OCI-LY1 (cell line): ENCODE measurements at regions not wholly inside any gene's neighbourhood (a gene's known extent, or its start where the extent isn't known, plus 50 kb on each side); places are given as distances from the start of the nearest gene placed in this dataset.

Experiments used
- H2AFZ ChIP-seq: fragments of 200-600 bp; sonication (generic), shearing (Covaris generic); 2 replicates; pipeline ENCODE4 v1.6.0; 2014; ENCODE audit warnings: antibody characterized with exemption, mild to moderate bottlenecking, low read length
- H3F3A ChIP-seq: fragments of 200-600 bp; sonication (generic), shearing (Covaris generic); 2 replicates; pipeline ENCODE4 v1.6.0; 2014; ENCODE audit warnings: mild to moderate bottlenecking, antibody characterized with exemption, low read length, moderate library complexity; ENCODE audit not compliant: insufficient read depth
- H3K27ac ChIP-seq: fragments of 200-600 bp; sonication (generic); 2 replicates; pipeline ENCODE4 v1.5.1; 2014; ENCODE audit warnings: low read length, mixed run types, mild to moderate bottlenecking, low read depth; ENCODE audit not compliant: poor library complexity, severe bottlenecking
- H3K27me3 ChIP-seq: fragments of 200-600 bp; sonication (generic); 2 replicates; pipeline ENCODE4 v1.6.0; 2014; ENCODE audit warnings: antibody characterized with exemption, mild to moderate bottlenecking, low read length, moderate library complexity; ENCODE audit not compliant: insufficient read depth
- H3K36me3 ChIP-seq: fragments of 200-600 bp; sonication (generic); 2 replicates; pipeline ENCODE4 v1.6.1; 2014; ENCODE audit warnings: mild to moderate bottlenecking, antibody characterized with exemption, low read length, moderate library complexity, mixed read lengths; ENCODE audit not compliant: insufficient read depth
- H3K4me1 ChIP-seq: fragments of 200-600 bp; sonication (generic); 2 replicates; pipeline ENCODE4 v1.5.1; 2014; ENCODE audit warnings: mild to moderate bottlenecking, low read length, moderate library complexity; ENCODE audit not compliant: insufficient read depth, severe bottlenecking
- H3K4me2 ChIP-seq: fragments of 200-600 bp; sonication (generic), shearing (Covaris generic); 2 replicates; pipeline ENCODE4 v1.6.1; 2014; ENCODE audit warnings: low read length
- H3K4me3 ChIP-seq: fragments of 200-600 bp; sonication (generic); 2 replicates; pipeline ENCODE4 v1.5.1; 2014; ENCODE audit warnings: low read length, low read depth, mild to moderate bottlenecking, mixed read lengths; ENCODE audit not compliant: poor library complexity, severe bottlenecking
- H3K79me2 ChIP-seq: fragments of 200-600 bp; shearing (Covaris generic); 2 replicates; pipeline ENCODE4 v1.6.1; 2016; ENCODE audit warnings: mixed run types, low read length, mixed read lengths; ENCODE audit not compliant: insufficient read depth
- H3K9ac ChIP-seq: fragments of 200-600 bp; sonication (generic), shearing (Covaris generic); 2 replicates; pipeline ENCODE4 v1.6.1; 2014; ENCODE audit warnings: mild to moderate bottlenecking, low read length, mixed read lengths
- H3K9me2 ChIP-seq: fragments of 200-600 bp; sonication (generic), shearing (Covaris generic); 2 replicates; pipeline ENCODE4 v1.6.1; 2014; ENCODE audit warnings: low read depth, mild to moderate bottlenecking, low read length, mixed read lengths
- H3K9me3 ChIP-seq: fragments of 200-600 bp; shearing (Covaris generic); 2 replicates; pipeline ENCODE4 v1.6.1; 2014; ENCODE audit warnings: low read length, mixed read lengths
- H4K20me1 ChIP-seq: fragments of 200-600 bp; sonication (generic), shearing (Covaris generic); 2 replicates; pipeline ENCODE4 v1.6.0; 2016; ENCODE audit warnings: mild to moderate bottlenecking, low read length; ENCODE audit not compliant: insufficient read depth
- CTCF ChIP-seq: fragments of 200-600 bp; sonication (generic), shearing (Covaris generic); IDR thresholded peaks from 2 replicates; pipeline ENCODE4 v1.5.1; 2017; ENCODE audit warnings: mild to moderate bottlenecking, antibody characterized with exemption, low read length, moderate library complexity, mixed read lengths
- EZH2 ChIP-seq: fragments of 200-600 bp; sonication (generic), shearing (Covaris generic); IDR thresholded peaks from 2 replicates; pipeline ENCODE4 v1.8.0; 2017; ENCODE audit warnings: borderline replicate concordance, mixed run types, mild to moderate bottlenecking, antibody characterized with exemption, low read length, moderate library complexity, mixed read lengths

GRCh38 chr20:24836041-24836533 is 113.0 kb upstream of the CST7 start:
- H3K9ac ChIP-seq: no peak overlapping the region
- TF ChIP-seq CTCF (no peak), EZH2 (no peak)

DNA sequence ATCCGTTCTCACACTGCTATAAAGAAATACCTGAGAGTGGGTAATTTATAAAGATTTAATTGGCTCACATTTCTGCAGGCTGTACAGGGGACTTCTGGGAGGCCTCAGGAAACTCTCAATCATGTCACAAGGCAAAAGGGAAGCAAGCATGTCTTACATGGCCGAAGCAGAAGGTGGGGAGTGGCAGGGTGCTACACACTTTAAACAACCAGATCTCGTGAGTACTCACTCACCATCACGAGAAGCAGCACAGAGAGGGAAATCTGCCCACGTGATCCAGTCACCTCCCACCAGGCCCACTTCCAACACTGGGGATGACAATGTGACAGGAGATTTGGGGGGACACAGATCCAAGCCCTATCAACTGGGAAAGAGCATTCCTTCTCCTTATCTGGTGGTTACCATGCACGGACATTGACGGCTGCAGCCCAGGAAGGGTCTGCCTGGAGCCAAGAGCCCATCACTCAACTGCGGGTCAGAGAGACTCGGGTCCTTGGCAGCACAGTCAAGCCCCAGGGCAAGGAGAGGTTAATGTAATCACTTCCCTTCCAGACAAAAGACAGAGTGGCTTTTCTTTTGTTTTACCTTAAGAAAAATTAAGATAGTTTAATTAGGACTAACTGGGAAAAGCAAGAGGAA is 112.3 kb upstream of the CST7 start:
- H3K9me3 ChIP-seq: no peaks in the 10 kb centered on the region
- no peak overlapping the region for H3K4me3 ChIP-seq
- H3F3A ChIP-seq: no peaks in the 10 kb centered on the region
- no peaks in the 10 kb centered on the region for H4K20me1 ChIP-seq
- no peaks in the 10 kb centered on the region for H3K9me2 ChIP-seq
- no peak overlapping the region for H2AFZ ChIP-seq
- no peaks in the 10 kb centered on the region for H3K4me1 ChIP-seq
- no peaks in the 10 kb centered on the region for H3K79me2 ChIP-seq
- TF ChIP-seq EZH2: no peak
- no peak for TF ChIP-seq CTCF
- H3K36me3 ChIP-seq: no peaks in the 10 kb centered on the region
- H3K27me3 ChIP-seq: peaks cover 10% of the 10 kb centered on the region; the same call in 1 of the 2 replicates
- H3K27ac ChIP-seq: no peak overlapping the region
- no peak overlapping the region for H3K9ac ChIP-seq
- no peak overlapping the region for H3K4me2 ChIP-seq

More at GRCh38 chr20:24836041-24836533, 113.0 kb upstream of the CST7 start:
- Histone ChIP-seq H3K36me3 (no peaks in the 10 kb centered on the region), H3K4me3 (no peak overlapping the region), H3K9me3 (no peaks in the 10 kb centered on the region), H3K27ac (no peak overlapping the region), H3K79me2 (no peaks in the 10 kb centered on the region), H3F3A (no peaks in the 10 kb centered on the region), H3K27me3 (peaks cover 10% of the 10 kb centered on the region; the same call in 1 of the 2 replicates), H3K4me1 (no peaks in the 10 kb centered on the region), H4K20me1 (no peaks in the 10 kb centered on the region), H3K9me2 (no peaks in the 10 kb centered on the region), H2AFZ (no peak overlapping the region), H3K4me2 (no peak overlapping the region)

GRCh38 chr20:24837781-24838450 is 111.2 kb upstream of the CST7 start:
- no peaks in the 10 kb centered on the region for H3K9me3 ChIP-seq
- no peak overlapping the region for H2AFZ ChIP-seq
- H3K36me3 ChIP-seq: no peaks in the 10 kb centered on the region
- H3K4me2 ChIP-seq: no peak overlapping the region
- TF ChIP-seq CTCF (no peak), EZH2 (no peak)
- no peaks in the 10 kb centered on the region for H3K79me2 ChIP-seq
- H3K4me3 ChIP-seq: no peak overlapping the region
- H4K20me1 ChIP-seq: no peaks in the 10 kb centered on the region
- peaks cover 10% of the 10 kb centered on the region; the same call in 1 of the 2 replicates for H3K27me3 ChIP-seq
- peaks cover 10% of the 10 kb centered on the region for H3K4me1 ChIP-seq
- no peaks in the 10 kb centered on the region for H3F3A ChIP-seq
- no peak overlapping the region for H3K27ac ChIP-seq
- no peak overlapping the region for H3K9ac ChIP-seq
- H3K9me2 ChIP-seq: no peaks in the 10 kb centered on the region
